Activated CD8-positive, alpha-beta memory T cell treated with anti-CD3 and anti-CD28 coated beads, Interleukin-2, amount 50 U/mL, for 24 hours (primary cell): ENCODE measurements at regions not wholly inside any gene's neighbourhood (a gene's known extent, or its start where the extent isn't known, plus 50 kb on each side); places are given as distances from the start of the nearest gene placed in this dataset.
"Not testable (repeated sequence)": the region's sequence is repeated elsewhere in the genome, so short reads cannot be mapped to it uniquely, and the experiment has no call there.

Source experiments
- DNase-seq: peaks from one replicate; pipeline ENCODE4 v3.0.0-alpha.2; 2020; ENCODE audit errors: extremely low read depth

DNA sequence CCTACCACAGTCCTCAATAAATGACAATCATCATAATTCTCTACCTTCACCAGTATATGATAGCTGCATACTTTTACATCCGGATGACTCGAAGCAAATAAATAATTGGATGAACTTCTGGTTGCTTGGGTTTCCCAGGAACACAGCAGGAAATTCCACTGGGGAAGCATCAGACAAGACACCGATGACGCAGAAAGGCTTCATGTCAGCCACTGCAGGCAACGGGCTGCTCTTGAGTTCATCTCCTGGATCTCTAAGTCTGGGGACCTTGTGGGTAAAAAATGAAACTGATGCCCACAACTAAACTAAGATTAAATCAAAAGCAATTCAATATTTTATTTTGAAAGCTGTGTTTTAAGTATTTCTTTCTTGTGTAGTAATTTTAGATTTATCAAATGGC is 472.1 kb upstream of the C16orf82 start:
- no peak for DNase-seq

GRCh38 chr16:26595199-26595598 is 471.5 kb upstream of the C16orf82 start:
- DNase-seq = no peak

DNA sequence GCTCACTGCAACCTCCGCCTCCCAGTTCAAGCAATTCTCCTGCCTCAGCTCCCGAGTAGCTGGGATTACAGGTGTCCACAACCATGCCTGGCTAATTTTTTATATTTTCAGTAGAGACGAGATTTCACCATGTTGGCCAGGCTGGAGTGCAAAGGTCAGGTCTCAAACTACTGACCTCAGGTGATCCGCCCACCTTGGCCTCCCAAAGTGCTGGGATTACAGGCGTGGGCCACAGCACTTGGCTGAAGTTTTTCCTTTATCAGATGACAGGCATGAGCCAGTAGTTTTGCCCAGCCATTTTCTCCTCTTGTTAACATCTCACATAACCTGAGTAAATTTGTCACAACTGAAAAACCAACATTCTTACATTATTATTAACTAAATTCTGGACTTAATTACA is 470.7 kb upstream of the C16orf82 start:
- not testable (repeated sequence) for DNase-seq

GRCh38 chr16:26598061-26598460 is 468.7 kb upstream of the C16orf82 start:
- DNase-seq = peak; percentile 50

DNA sequence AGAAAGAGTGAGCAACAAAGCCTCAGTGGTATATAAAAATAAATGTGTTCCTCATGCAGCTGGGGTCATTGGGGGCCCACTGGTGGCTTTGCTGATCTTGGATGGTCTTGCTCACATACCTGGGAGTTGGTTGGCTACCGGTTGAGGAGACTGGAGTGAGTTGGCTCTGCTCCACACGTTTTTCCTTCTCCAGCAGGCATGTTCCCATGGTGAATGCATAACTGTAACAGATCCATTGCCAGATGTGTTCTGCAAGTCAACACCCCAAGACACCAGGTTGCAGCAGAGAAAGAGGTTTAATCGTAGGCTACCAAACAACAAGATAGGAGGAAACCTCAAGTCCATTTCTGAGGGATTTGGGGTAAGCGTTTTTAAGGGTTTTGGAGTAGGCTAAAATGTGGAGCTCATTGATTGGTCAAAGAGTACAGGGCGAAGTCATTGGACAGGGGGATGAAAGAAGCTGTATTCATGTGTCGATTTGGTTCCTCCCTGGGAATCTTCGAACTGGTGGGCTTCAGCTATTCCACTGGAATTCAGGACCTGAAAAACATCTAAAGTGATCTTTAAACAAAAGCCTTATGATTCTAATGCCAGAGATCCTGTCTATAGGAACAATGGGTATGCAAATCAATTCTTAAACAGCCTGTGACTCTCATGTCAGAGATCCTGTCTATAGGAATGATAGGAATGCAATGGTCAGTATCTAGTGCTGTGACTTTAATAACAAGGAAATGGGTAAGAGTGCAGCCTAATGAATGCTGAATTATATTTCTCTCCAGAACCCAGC is 467.5 kb upstream of the C16orf82 start:
- no peak for DNase-seq

- no peak for DNase-seq
Observed at GRCh38 chr16:26599785-26600104, 467.0 kb upstream of the C16orf82 start.

GRCh38 chr16:26601335-26601734 is 465.4 kb upstream of the C16orf82 start:
- DNase-seq = no peak

DNA sequence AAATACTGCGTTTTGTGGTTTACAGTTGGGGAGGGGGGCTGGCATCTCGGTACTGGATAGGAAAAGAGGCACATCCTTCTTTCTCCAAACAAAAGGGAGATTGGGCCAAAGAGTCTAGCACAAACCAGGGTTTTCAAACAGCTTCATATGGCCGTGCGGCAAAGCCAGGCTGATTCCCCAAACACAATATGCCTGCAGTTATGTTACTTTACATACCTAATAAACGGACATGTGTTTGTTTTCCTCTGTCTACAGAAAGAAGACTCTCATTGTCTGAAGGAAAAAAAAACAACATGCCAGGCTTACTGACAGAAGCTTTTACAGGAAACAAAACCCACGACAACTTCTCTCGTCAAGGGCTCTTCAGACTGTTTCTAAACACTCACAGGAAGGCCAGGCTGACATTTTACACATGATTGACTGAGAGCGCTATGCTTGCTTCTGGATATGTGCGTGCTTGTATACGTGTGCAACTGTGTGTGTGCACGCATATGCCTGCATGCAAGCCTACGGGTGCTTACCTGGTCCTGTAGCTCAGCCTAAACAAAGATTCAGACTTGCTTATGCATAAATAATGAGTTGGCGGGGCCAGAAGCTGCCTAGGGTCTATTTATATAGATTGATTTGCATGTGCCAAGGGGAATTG is 461.0 kb upstream of the C16orf82 start:
- DNase-seq = no peak

- no peak for DNase-seq
Observed at GRCh38 chr16:26606381-26607150, 460.2 kb upstream of the C16orf82 start.

- DNase-seq = no peak
Observed at GRCh38 chr16:26614237-26614841, 452.4 kb upstream of the C16orf82 start.

DNA sequence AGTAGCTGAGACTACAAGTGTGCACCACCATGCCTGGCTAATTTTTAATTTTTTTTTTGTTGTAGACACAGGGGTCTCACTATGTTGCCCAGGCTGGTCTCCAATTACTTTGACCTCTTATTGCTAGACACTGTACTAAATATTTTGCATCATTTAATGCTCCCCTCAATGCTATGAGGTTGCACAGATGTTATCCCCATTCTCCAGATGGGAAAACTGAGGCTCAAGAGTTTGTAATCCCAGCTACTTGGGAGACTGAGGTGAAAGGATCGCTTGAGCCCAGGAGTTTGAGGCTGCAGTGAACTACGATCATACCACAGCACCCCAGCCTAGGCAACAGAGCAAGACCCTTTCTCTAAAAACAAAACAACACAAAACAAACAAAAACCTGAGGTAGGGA is 443.3 kb upstream of the C16orf82 start:
- no peak for DNase-seq

DNA sequence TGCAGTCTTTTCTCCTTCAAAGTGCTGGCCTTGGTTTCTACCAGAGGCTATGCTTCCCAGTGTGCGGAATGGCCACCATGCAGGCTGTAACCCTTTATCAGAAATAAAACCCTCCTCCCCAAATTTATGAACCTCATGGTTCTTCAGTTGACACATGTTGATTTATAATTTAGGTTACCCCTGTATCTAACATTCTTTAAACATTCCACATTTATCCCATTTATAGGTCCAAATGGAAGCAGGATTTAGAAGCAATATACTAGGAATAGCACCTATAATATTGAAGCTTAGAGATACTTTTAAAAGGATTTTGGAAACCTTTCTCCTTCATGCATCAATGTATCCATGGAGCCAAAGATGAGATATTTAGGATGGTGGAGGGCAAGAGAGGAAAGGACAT is 438.8 kb upstream of the C16orf82 start:
- DNase-seq = no peak

GRCh38 chr16:26631365-26631764 is 435.4 kb upstream of the C16orf82 start:
- DNase-seq = not testable (repeated sequence)

GRCh38 chr16:26642047-26642664 is 424.6 kb upstream of the C16orf82 start:
- no peak for DNase-seq

DNA sequence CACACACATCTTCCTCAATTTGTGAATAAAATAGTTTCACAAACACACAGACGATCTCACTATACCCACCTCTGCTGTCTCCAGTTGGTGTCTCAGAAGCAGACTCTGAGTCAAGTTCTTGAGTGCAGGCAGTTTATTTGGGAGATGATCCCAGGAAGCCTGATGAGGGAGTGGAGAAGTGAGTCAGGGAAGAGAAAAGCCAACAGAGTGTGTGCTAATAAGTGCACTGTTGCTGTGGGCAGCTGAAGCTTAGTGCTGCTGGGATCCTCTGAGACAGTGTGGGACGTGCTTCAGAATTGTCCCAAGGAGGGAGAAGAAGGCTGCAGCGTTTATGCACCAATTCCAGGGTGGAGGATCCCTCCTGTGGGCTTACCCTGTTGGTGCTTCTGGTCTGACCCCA is 423.2 kb upstream of the C16orf82 start:
- no peak for DNase-seq

DNA sequence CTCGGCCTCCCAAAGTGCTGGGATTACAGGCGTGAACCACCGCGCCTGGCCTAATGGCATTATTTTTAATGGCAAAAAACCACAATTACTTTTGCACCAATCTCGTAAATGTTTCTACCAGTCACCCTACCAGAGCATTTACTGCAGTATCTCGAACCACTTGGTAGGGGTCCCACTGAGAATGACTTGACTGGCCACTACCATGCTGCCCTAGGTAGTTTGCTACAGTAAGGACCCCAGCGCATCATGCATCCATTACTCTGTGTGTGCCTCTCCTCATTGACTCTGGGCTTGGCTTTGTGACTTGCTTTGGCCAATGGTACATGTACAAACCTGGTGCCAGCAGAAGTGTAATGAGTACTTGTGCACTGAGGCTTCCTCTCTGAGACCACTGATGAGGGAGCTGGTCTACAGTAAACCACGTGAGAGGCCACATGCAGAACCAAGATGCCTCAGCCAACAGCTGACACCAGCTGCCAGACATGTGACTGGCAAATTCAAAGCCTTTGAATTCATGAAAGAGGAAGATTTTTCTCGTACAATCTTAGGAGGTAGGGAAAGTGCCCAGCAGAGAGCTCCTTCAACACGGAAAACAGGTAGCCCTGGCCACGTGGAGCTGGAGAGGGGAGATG is 421.7 kb upstream of the C16orf82 start:
- DNase-seq = no peak

DNA sequence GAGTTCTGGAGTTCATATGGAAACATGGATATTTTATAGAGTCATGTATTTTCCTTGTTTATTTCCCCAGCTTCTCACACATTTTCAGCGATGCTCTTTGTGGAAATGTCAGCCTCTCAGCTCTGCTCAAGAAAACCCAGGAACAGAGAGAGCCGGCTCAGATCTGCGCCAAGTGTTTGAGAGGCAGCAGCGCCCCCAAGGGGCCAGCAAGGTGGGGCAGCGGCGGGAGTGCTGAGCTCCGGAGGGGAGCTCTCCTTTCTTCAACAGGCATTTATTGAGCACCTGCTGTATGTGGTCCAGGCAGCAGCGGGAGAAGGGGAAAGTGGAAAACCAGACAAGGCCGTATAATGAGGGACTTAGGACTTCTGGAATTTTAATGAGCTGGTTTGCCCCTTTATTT is 421.1 kb upstream of the C16orf82 start:
- DNase-seq = peak; percentile 18

DNA sequence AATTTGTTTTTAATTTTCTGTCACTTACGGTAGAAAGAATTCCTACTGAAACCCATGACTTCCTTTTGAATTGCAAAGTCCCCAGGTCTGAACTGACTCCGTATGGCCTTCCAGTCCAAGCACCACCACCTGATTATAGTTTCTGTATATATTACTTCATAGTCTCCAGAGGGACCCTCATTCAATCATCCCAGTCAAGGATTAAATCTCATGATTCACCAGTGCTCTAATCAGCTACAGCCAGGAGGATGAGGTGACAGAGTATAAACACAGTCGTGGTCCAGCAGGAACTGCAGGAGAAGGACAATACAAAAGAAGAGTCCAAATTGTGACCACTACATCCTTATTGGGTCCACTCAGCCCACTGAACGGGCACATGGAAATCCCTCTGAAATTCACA is 418.9 kb upstream of the C16orf82 start:
- DNase-seq = no peak

GRCh38 chr16:26648851-26649250 is 417.9 kb upstream of the C16orf82 start:
- DNase-seq = no peak

GRCh38 chr16:26649381-26650045 is 417.2 kb upstream of the C16orf82 start:
- DNase-seq = no peak

DNA sequence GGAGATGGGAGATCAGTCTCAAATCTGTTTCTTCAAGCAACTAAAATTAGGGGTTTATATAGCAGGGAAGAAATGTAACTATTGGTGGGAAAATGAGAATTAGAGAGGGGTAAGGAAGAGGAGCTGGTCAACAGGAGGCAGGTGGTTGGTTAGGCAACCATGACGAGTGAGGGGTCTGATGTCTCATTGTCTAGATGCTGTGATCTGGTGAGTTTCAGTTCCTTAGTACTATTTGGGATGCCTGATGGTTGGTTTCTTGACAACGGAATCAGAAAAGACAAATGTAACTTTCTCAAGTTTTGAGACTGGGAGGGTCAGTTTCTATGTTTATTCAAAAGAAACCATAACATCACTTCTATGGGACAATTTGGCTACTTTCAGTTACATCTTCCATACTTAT is 415.3 kb upstream of the C16orf82 start:
- DNase-seq = no peak
